HG03280 (cell line): ENCODE measurements at regions not wholly inside any gene's neighbourhood (a gene's known extent, or its start where the extent isn't known, plus 50 kb on each side); places are given as distances from the start of the nearest gene placed in this dataset.
"Not testable (repeated sequence)": the region's sequence is repeated elsewhere in the genome, so short reads cannot be mapped to it uniquely, and the experiment has no call there.

Experiments
- ATAC-seq: cut with Tn5 transposase; IDR thresholded peaks from one replicate; pipeline ENCODE4 v1.9.1; 2021; ENCODE audit warnings: mild to moderate bottlenecking, moderate library complexity; ENCODE audit not compliant: unreplicated experiment

GRCh38 chr4:170849969-170850368 is 760.2 kb upstream of the AADAT start:
- ATAC-seq, result no peak

- ATAC-seq, result no peak
Observed at GRCh38 chr4:170827562-170828274, 738.0 kb upstream of the AADAT start.

GRCh38 chr4:170818786-170819185 is 729.0 kb upstream of the AADAT start:
- no peak for ATAC-seq

- ATAC-seq, result no peak
Observed at GRCh38 chr4:170805352-170805751, 715.6 kb upstream of the AADAT start.

GRCh38 chr4:170804930-170805329 is 715.2 kb upstream of the AADAT start:
- no peak for ATAC-seq

- ATAC-seq, result no peak
Observed at GRCh38 chr4:170803492-170803891, 713.7 kb upstream of the AADAT start.

GRCh38 chr4:170801771-170802170 is 712.0 kb upstream of the AADAT start:
- no peak for ATAC-seq

GRCh38 chr4:170794525-170794924 is 704.8 kb upstream of the AADAT start:
- ATAC-seq, result no peak

GRCh38 chr4:170788540-170789051 is 698.8 kb upstream of the AADAT start:
- not testable (repeated sequence) for ATAC-seq

GRCh38 chr4:170777663-170778062 is 687.9 kb upstream of the AADAT start:
- no peak for ATAC-seq

- ATAC-seq, result no peak
Observed at GRCh38 chr4:170776983-170777382, 687.2 kb upstream of the AADAT start.

- ATAC-seq, result no peak
Observed at GRCh38 chr4:170775851-170776250, 686.1 kb upstream of the AADAT start.

- ATAC-seq, result no peak
Observed at GRCh38 chr4:170773709-170774273, 684.0 kb upstream of the AADAT start.

- ATAC-seq, result no peak
Observed at GRCh38 chr4:170772429-170772828, 682.7 kb upstream of the AADAT start.

- no peak for ATAC-seq
Observed at GRCh38 chr4:170770664-170771063, 680.9 kb upstream of the AADAT start.

- ATAC-seq, result no peak
Observed at GRCh38 chr4:170769862-170770261, 680.1 kb upstream of the AADAT start.

GRCh38 chr4:170758988-170759387 is 669.2 kb upstream of the AADAT start:
- ATAC-seq, result no peak

GRCh38 chr4:170750519-170750918 is 660.8 kb upstream of the AADAT start:
- no peak for ATAC-seq

GRCh38 chr4:170748975-170749374 is 659.2 kb upstream of the AADAT start:
- ATAC-seq, result no peak

- no peak for ATAC-seq
Observed at GRCh38 chr4:170743633-170744032, 653.9 kb upstream of the AADAT start.

- ATAC-seq, result no peak
Observed at GRCh38 chr4:170741856-170742255, 652.1 kb upstream of the AADAT start.

GRCh38 chr4:170736710-170737109 is 647.0 kb upstream of the AADAT start:
- ATAC-seq, result no peak

- ATAC-seq, result no peak
Observed at GRCh38 chr4:170729897-170730296, 640.1 kb upstream of the AADAT start.
